Left renal pelvis (tissue), 4 donors: ENCODE measurements at regions not wholly inside any gene's neighbourhood (a gene's known extent, or its start where the extent isn't known, plus 50 kb on each side); places are given as distances from the start of the nearest gene placed in this dataset.
A peak's percentile ranks its signal among the peaks of the same experiment; 100 is the strongest.

Experiments used
- DNase-seq, 4 donors: peaks; one replicate each; pipeline ENCODE4 v3.0.0-alpha.2; 2013; ENCODE audit warnings: low read depth in 4 of 4, low spot score in 3 of 4

DNA sequence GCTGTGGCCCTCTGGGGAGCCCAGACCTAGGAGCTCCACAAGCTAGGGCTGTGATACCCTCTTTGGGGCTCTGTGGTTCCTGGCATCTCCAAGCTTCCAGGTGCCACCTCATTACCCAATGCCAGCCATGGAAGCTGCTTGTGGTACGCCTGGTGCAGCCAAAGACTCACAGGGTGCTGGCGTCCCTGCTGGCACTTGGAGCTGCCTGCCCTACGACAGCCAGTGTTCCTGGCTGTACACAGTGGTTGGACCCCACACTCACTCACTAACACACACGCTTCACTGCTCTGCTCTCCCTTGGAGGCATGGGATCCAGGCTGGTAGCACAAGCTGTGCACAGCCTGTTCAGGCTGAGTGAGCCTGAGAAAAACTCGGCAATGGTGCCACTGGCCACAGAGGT is 894.1 kb upstream of the PHF14 start:
- no peak for DNase-seq

DNA sequence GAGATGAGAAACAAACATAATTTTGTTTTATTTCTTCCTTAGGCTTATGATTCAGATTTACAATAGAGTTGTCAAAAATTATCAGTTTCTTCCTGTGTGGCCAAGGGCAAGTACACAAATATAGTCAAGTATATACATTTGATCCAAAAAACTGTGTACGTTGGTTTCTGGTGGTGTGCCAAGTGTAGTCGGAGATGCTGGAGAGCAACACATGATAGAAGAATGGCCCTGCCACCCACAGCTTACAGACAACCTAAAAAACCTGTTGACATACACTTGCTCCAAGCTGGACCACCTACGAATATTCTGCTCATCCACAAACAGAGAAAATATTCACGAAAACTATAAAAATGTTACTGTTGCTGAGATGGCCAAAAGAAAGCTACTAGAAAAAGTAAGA is 890.8 kb upstream of the PHF14 start:
- no peak for DNase-seq

DNA sequence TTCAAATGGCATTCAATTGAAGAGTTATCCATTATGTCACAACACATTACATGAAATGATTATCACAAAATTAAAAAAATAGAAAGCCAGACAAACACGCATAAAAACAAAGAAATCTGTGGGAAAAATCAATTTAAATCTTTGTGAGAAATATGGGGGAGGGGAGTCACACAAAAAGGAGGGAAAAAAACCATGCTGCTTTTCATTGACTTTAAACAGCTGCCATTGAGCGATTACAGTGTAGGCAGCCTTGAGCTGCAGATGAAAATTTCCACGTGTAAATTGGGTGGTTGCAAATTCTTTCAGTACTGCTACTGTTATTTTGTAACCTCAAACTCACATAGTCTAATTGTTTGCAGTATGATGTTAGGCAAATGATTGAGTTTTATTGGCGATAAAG is 889.9 kb upstream of the PHF14 start:
- DNase-seq, result no peak

DNA sequence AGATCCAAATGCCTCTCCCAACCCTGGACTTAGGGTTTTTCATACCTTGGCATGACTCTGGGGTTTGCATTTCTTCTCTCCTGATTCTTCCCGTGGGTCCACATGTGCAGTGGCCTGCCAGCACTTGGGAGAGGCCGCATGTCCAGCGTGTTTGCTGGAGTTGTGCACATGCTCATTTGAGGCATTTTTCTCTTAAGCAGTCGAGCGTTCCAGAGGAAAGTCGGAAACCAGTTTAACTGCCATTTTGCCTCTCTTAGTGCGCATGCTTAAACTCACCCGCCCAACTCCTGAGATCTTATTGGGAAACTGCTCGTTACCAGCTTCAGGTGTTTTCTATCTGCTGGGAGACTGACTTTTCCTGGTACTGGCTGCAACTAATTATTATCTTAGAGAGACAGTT is 888.4 kb upstream of the PHF14 start:
- DNase-seq, result no peak

DNA sequence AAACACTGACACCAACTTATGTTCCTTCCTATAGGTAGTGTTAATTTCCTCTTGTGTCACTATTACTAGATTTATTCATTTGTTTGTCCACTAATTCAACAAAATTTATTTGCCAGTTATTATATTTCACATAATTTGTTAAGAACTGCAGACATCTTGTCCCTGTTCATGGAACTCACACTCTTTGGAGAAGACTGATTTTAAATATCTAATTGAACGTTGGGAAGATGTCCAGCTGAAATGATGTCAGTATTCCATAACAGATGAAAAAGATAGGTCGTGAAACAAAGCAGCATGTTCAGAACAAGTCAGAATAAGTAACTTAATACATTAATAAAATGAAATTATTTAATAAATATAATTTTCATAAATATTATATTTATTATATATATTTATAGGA is 873.1 kb upstream of the PHF14 start:
- DNase-seq, result no peak

DNA sequence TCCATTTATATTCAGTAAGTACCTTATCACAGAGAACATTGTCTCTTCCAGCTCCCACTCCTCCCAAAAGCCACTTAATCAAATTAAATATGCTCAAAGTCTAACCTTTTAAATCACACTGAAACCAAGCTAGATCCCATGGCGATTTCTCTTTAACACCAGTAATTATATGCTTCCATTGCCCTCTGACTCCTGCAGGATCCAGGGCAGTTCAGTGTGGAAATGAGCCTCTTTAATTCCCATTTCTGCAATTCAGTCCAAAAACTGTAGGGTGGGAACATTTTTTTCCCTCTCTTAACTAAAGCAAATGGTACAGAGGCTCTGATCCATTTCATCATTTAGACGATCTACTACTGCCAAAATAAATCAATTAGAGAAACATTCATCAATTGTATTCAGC is 872.3 kb upstream of the PHF14 start:
- no peak for DNase-seq

DNA sequence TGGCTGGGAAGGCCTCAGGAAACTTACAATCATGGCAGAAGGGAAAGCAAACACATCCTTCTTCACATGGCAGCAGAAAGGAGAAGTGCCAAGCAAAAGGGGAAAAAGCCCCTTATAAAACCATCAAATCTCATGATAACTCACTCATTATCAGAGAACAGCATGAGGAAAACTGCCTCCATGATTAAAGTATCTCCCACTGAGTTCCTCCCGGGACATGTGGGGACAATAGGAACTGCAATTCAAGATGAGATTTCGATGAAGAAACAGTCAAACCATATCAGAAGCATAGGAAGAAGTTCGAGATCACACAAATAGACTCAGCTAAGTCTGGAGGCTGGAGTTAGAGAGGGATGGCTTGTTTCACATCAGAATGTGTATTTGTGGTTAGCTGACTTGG is 869.4 kb upstream of the PHF14 start:
- DNase-seq, result no peak

DNA sequence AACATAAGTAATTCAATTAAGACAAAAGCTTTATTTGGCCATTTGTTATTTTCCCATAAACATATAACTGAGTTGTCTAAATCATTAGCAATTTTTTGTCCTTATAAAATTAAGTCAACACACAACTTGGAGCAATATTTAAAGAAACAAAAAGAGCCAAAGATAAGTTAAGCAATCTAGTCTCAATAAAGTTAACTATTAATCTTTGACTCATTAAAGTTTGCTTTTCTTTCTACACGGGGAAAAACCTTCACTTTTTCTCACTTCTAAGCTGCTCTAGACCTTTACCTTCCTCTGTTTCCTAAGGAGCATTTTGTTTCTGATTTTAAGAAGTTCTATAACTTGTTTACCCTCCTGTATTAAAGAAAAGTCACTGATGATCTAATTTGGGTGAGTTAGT is 867.1 kb upstream of the PHF14 start:
- no peak for DNase-seq

DNA sequence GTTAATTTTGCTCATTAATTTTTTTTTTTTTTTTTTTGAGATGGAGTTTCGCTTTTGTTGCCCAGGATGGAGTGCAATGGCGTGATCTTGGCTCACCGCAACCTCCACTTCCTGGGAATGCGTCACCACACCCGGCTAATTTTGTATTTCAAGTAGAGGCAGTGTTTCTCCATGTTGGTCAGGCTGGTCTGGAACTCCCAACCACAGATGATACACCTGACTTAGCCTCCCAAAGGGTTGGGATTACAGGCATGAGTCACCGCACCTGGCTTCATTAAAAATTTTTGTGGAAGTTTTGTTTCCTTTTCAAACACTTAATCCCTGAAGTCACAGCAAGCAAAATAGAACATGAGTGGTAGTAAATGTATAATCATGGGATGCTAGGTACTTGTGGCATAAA is 857.2 kb upstream of the PHF14 start:
- DNase-seq, result no peak

DNA sequence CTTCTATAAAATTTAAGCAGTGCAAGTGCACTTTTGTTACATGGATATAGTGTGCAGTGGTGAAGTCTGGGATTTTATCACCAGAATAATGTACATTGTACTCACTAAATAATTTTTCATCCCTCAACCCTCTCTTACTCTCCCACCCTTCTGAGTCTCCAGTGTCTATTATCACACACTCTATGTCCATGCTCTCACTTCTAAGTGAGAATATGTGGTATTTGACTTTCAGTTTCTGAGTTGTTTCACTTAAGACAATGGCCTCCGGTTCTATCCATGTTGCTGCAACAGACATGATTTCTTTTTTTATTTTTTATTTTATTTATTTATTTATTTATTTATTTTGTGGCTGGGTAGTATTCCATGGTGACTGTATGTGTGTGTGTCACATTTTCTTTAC is 855.9 kb upstream of the PHF14 start:
- DNase-seq, result no peak

DNA sequence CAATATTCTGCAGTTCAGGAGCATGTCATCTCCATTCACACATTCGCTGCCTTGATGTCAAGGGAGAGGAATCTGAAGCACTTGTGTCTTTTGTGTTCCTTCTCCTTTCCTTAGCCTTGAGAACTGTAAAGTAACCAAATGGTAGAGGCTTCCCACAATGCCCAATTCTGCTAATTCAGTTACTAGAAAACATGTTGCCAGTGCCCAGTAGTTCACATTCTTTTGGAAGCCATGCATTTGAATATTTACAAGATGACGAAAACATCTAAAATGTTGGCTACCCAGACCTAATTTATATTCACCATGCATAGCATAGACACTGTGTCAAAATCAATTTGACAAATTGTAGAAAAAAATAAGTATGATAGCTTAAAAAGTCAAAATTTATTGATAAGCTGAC is 852.7 kb upstream of the PHF14 start:
- no peak for DNase-seq

DNA sequence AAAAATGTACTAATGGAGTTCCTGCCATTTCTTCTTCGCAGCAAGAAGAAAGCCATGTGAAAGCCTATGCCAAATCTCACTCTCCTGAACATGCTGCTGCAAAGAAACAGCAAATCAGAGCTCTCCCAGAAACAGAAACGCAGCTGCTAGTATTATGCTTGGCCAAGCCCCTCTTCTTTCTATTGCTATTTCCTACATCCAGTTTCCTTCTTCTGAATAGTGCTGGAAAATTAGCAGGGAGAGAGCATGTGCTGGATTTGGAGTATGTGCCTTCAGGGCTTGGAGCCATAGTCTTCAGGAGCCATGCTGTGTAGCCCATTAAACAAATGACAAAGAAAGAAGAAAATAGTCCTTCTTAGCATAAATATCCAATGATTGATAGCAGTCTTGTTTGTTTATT is 852.0 kb upstream of the PHF14 start:
- no peak for DNase-seq

DNA sequence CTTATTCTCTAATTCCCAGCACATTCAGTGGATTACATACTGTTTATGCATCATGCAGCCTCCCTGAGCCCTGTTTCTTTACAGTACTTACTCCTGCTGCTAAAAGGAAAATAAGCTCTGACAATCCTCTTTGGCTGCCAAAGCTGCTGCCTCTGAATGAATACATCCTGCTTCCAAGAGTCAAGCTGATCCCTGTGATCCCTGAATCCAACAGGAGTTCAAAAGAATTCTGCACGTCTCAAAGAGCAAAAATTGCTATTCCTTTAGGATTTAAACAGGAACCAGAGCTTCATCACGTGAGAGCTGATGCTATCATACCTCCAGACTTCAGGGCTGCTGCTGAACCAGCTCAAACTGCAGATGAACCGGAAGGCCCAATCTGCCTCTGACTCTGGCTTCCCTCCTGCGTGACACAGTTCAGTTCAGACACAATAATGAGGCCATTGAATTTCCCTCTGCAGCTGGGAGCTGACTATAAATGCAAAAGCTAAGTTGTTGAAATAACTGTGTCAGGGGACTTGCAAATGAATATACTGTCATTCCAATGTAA is 851.0 kb upstream of the PHF14 start:
- peak; percentile 18 to 36 (median 25) for DNase-seq

DNA sequence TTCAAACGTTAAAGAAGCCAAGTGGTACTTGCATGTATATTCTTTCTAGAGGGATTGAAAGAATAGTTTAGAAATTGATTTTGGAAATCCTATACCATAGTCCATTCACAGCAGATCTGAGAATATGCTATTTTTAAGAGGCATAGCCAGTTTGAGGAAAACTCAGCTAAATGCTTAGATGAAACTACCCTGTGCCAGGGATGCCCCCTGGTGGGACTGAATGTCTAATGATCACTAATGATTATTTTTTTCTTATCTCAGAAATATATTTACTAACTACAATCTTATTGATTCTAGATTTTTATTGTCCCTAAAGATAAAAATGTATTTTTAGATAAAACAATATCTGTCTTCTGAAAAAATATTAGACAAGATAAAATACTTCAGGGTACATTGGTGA is 844.9 kb upstream of the PHF14 start:
- DNase-seq, result no peak

DNA sequence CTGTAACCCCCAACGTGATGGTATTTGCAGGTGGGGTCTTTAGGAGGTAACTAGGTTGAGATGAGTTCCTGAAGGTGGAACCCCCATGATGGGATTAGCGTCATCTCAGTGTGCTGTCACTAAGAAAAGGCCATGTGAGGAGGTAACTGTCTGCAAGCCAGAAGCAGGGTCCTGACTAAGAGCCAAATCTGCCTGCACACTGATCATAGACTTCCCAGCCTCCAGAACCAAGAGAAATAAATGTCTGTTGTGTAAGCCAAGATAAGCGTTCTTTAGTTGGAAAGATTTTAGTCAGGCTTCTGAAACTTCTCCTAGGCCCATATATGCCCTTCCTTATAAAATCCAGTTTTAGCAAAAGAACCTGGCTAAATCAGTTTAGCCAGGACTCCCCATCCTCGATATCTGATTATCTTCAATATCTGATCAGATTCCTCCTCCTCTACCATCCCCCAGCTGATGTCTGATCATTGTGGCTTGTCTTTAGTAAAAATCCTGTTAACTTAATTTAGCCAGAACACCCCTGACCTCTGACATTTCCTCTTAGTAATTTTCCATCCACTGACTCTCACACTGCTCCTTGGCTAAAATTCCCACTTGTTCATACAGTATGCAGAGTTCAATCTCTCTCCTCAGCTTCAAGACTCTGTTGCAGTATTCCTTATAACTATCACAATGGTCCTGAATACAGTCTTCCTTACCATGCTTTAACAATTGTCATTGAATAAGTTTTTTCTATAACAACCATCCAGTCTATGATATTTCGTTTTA is 835.4 kb upstream of the PHF14 start:
- no peak for DNase-seq

DNA sequence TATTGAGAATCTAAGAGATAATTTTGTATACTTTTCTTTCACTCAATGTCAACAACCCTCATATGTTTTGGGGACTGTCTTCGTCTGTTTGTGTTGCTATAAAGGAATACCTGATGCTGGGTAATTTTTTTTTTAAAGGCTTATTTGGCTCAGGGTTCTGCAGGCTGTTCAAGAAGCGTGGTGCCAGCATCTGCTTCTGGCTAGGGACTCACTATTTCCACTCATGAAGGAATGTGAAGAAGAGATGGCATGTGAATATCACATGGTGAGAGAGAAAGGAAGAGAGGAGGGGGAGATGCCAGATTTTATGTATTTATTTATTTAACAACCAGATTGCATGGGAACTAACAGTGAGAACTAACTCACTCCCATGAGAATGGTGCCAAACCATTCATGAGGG is 827.4 kb upstream of the PHF14 start:
- no peak for DNase-seq

DNA sequence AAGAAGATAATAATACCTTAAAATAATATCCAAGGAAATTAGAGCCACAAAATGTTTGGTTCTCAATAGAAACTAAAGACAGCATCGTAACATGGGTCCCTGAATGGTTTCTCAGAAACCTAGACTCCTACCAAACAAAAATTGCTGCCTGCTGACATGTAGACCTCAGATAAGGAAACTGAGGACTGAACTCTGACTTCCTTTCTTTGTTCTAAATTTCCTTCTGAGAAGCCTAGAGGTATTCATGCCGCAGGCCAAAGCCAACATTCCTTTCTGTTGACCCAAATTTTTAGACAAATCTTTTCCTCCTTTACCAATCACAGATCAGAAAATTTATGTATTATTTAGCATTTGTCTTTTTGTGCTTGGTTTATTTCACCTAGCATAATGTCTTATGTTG is 816.7 kb upstream of the PHF14 start:
- no peak for DNase-seq

DNA sequence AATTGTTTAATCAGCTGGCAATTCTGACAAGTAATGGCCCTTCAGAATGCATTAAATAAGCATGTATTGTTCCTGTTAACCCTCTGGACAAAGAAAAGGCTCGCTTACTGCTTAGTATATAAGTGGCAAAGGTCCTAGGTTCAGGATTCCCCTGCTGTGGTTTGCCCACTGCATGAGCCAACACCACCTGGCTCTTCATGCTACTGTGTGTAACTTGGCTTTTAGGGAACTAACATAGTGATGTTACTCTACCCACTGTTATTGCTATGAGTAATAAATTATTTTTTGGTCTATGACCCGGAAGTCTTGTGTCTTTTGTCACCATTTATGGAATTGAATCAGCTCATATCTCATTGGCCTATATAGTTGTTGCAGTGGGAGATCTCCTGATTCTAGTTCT is 791.7 kb upstream of the PHF14 start:
- no peak for DNase-seq

DNA sequence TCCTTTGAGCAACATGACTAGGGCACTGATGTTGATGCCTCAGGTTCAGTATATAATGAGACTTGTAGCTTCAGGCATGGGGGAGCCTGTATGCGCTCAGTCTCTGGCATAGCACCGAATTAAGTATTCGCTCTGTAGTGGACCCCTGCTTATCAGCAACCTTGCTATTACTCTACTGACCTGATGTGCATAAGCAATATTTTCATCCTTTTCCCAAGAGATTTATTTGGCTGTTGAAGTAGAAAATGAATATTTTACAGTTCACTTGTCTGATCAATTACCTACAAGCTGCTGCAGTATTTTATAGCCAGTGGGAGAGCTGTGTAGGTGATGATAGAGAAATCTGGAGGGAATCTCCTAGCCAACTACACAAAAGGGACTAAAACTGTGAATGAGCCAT is 781.6 kb upstream of the PHF14 start:
- no peak for DNase-seq

DNA sequence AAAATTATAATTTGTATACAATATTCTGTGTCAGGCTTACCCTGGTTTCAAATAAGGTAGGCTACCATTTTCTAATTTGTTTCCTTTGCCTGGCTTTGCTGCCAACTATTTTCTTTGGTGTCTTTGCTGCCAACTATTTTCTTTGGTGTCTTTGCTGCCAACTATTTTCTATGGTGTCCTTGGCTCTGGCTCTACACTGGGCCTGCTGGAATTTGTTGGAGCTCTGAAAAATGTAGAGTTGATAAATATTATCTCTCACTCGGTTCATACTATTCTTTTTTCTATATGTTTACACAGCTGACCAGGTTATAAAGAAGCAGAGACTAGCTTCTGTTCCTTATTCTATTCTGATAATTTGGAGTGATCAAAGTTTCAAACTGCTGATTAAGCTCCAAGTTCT is 768.0 kb upstream of the PHF14 start:
- DNase-seq, result no peak

DNA sequence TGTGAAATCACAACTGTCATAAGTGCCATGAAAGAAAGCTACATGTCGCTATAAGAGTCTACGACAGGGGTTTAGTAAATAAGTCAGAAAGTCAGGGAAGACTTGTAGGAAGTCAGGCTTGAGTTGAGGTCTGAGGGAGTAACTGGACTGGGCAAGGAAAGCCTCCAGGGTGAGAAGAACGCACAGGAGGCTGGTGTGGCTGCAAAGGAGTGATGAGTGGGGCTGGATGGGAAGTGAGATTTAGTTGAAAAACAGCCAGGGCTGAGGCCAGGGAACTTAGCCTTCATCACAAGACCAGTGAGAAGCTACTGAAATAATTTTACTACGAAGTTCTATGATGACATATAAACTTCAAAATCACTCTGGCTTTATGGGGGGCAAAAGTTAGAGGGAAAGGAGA is 763.7 kb upstream of the PHF14 start:
- no peak for DNase-seq

DNA sequence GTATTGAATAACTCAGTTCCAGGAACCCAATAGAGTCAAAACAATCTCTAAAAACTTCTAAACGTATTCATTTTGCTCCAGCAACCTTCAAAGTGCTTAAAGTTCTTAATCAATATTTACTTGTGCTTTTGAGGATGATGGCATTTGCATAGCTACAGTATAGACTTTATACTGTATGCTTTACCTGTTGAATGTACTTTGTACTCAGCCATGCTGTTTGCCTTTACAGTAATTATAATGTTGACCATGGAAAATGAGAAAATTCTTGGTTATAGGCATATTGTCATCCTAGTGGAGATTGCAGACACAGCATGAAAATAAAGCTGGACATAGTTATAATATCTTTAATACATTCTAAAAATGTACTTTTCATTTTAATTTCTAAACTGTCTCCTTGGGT is 762.7 kb upstream of the PHF14 start:
- DNase-seq, result no peak

DNA sequence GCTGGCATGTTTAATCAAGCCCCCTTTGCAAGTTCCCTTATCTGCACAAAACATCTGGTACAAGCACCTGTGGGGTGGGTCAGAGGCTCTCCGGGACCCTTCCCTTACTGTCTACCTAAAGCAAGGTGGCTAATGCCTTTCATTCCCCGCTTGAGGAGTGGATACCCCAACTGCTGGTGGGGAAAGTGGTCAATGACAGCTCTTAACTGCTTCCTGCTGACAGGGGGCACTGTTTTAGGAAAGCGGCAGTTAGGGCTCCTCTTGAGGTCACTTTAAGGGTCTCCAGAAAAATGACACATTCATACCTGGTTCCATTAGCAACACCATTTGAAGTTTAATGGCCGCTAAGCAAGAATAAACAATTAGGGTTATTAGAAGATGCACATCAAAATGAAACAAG is 761.8 kb upstream of the PHF14 start:
- DNase-seq, result no peak
